Activated CD4-positive, alpha-beta T cell treated with anti-CD3 and anti-CD28 coated beads for 36 hours (primary cell): ENCODE measurements at regions not wholly inside any gene's neighbourhood (a gene's known extent, or its start where the extent isn't known, plus 50 kb on each side); places are given as distances from the start of the nearest gene placed in this dataset.

Source experiments
- ATAC-seq: fragments of 200-7000 bp; cut with Tn5 transposase; one replicate; pipeline ENCODE4 v1.10.0; 2021; ENCODE audit warnings: mild to moderate bottlenecking, moderate library complexity
- CTCF ChIA-PET: fragments of 350-600 bp; sonication (Branson Sonifier 250); formaldehyde crosslinking; loops from one replicate; lab custom pipeline; 2021; ENCODE audit warnings: antibody characterized with exemption; lab: Charles Lee
- POLR2A ChIA-PET: fragments of 350-600 bp; sonication (Branson Sonifier 250); formaldehyde crosslinking; loops from one replicate; lab custom pipeline; 2021; ENCODE audit warnings: antibody characterized with exemption, inconsistent platforms; lab: Charles Lee
- DNase-seq: peaks from one replicate; pipeline ENCODE4 v3.0.0-alpha.2; 2020
- H3K27ac Mint-ChIP-seq: one replicate; pipeline ENCODE4 v1.8.0; 2021; ENCODE audit warnings: mixed read lengths
- H3K27me3 Mint-ChIP-seq: one replicate; pipeline ENCODE4 v1.8.0; 2021; ENCODE audit warnings: mixed read lengths
- H3K36me3 Mint-ChIP-seq: one replicate; pipeline ENCODE4 v1.8.0; 2021; ENCODE audit warnings: low read depth, mixed read lengths
- H3K4me1 Mint-ChIP-seq: one replicate; pipeline ENCODE4 v1.8.0; 2021; ENCODE audit warnings: mixed read lengths
- H3K4me3 Mint-ChIP-seq: one replicate; pipeline ENCODE4 v1.8.0; 2021; ENCODE audit warnings: mild to moderate bottlenecking, moderate library complexity, mixed read lengths
- H3K9me3 Mint-ChIP-seq: one replicate; pipeline ENCODE4 v1.8.0; 2021; ENCODE audit warnings: low read depth, mixed read lengths
- intact Hi-C, 2 experiments: fragments of 100-400 bp; cut with DNase I in 1 of 2; cut with micrococcal nuclease in 1 of 2; formaldehyde crosslinking; loops; one replicate each; pipeline versions ENCODE4 v1.14.2 to v1.15.1; 2022 to 2024; cut with DNase I, micrococcal nuclease

DNA sequence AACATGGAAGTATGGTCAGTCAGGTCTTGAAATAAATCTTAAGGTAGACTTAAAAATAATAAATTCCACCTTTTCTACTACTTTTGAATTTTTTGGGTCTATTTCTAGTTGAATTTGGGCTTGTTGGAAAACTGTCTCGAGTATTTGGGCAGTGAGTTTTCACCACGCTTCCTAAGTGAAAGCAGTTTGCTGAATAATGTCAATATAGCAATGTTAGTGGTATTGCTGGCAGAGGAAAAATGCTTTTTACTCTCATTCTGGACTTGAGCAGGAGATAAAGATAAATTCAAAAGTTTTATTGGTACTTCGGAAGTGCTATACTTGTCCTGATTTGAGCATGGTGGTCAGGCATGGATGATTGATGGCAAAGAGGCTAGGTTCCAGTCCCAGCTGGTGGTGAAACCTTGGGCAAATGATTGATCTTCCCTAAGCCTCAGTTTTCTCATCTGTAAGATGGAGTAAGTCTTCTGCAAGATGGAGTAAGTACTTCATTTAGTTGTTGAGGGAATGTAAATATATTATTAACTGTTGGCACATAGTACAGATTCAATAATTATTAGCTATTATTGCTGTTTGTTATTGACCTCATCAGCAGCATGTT lies 503.5 kb upstream of the ZEB2 start:
- ATAC-seq: no peak
- Mint-ChIP-seq H3K9me3 (no peaks in the 10 kb centered on the region), H3K36me3 (no peaks in the 10 kb centered on the region), H3K4me1 (no peaks in the 10 kb centered on the region), H3K4me3 (no peak overlapping the region), H3K27ac (no peak overlapping the region), H3K27me3 (no peaks in the 10 kb centered on the region)
- POLR2A ChIA-PET: no interaction called here
- CTCF ChIA-PET: no interaction called here
- no peak for DNase-seq
- intact Hi-C loops: no loop called here

DNA sequence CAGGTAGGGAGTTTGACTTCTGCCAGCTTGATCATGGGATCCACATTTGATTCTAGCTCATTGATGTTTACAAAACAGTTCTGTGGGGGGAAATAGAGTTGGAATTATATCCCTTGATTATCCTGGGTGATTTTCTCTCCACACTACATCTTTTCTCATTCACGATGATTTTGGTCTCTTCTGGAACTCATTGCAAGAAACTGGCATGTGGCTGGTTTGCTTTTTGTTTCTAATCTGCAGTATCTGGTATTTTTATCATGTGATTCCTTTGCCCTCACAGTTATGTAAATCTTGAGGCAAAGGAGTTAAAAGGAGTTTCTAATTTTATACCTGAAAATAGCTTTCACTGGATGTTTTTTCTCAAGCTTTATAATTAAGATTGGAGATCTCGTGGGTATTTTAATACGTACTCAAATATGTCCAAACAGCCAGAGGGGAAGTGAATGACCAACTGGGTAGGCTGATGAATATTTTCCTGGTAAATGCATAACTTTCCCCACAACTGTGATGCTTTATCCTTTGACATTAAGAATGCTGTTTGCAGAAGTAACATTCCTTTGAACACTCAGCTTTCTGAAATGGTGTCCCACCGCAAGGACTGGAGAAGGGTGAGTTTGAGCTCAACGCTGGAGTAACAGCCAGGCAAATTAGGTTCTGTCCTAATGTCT lies 502.9 kb upstream of the ZEB2 start:
- no peaks in the 10 kb centered on the region for H3K4me1 Mint-ChIP-seq
- H3K4me3 Mint-ChIP-seq: no peak overlapping the region
- no peak overlapping the region for H3K27ac Mint-ChIP-seq
- DNase-seq (no peak), ATAC-seq (no peak)
- no peaks in the 10 kb centered on the region for H3K27me3 Mint-ChIP-seq
- intact Hi-C loops: no loop called here
- H3K36me3 Mint-ChIP-seq: no peaks in the 10 kb centered on the region
- H3K9me3 Mint-ChIP-seq: no peaks in the 10 kb centered on the region
- POLR2A ChIA-PET: no interaction called here
- CTCF ChIA-PET: no interaction called here

DNA sequence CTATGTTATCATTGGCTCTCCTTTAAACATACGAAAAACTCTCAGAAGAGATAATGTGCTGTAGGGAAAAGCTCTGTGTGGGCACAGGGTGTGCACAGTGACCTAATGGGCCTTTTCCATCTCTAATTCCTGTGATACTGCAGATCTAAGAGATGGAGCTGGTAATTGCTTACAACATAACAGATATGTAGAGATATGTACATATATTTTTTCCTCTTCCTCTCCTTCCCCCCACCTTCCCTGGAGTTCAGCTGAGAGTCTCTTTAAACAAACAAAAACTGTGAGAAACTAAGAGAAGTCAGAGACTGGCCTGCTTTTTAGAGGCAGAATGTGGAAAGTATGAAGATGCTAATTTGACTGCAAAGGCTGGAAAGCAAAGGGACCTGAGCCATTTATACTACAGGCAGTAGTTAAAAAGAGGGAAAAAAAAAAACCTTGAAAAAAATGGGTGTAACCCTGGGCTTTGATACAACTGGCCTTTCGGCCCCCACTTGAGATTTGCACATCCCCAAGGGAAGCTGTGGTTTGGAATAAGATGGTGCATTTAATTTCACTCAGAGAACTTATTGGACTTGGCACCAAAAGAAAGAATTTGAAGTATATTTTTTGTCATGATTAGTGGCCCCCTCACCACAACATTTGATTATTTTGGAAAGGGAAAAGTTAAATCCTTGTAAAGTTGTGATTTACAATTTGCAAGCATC lies 502.2 kb upstream of the ZEB2 start:
- intact Hi-C loops: no loop called here
- ATAC-seq: no peak
- Mint-ChIP-seq H3K36me3 (no peaks in the 10 kb centered on the region), H3K4me3 (no peak overlapping the region), H3K4me1 (no peaks in the 10 kb centered on the region), H3K27ac (no peak overlapping the region), H3K9me3 (no peaks in the 10 kb centered on the region), H3K27me3 (no peaks in the 10 kb centered on the region)
- DNase-seq: no peak
- POLR2A ChIA-PET: no interaction called here
- CTCF ChIA-PET: no interaction called here

DNA sequence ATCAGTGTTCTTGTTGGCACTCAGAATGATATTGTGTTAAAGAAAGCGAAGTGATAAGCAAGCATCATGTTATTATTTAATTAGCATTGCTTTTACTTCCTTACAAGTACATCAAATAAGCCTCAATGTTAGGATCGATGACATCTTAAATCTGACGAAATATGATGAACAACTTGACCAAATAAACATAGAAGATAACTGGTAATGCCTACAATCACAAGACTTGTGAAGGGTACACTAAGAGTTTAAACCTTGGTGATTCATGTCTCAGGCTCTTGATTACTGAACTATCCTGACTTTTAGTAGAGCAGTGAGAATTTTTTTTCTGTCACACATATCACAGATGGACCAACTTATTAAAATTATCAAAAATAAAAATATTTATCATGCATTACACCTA lies 500.8 kb upstream of the ZEB2 start:
- Mint-ChIP-seq H3K27ac (no peak overlapping the region), H3K36me3 (no peaks in the 10 kb centered on the region), H3K4me3 (no peak overlapping the region), H3K4me1 (no peaks in the 10 kb centered on the region), H3K9me3 (no peaks in the 10 kb centered on the region), H3K27me3 (no peaks in the 10 kb centered on the region)
- DNase-seq (no peak), ATAC-seq (no peak)
- intact Hi-C loops: no loop called here
- POLR2A ChIA-PET: no interaction called here
- CTCF ChIA-PET: no interaction called here

DNA sequence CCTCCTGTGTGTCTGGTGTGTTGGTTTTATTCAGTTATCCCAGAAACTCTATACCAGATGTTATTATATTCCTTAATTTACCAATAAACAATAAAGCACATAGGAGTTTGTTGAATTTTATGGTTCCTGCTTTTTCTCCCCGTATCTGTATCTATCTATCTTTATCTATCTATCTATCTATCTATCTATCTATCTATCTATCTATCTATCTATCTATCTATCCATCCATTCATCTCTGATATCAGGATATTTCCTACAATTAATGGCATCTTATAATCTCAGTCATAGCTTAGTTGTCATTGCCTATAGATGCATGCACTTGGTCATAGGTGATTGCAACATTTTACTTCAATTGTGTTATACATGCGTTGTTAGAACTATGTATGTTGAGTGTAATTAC lies 500.2 kb upstream of the ZEB2 start:
- Mint-ChIP-seq H3K4me1 (no peaks in the 10 kb centered on the region), H3K27me3 (no peaks in the 10 kb centered on the region), H3K9me3 (no peaks in the 10 kb centered on the region), H3K27ac (no peak overlapping the region), H3K36me3 (no peaks in the 10 kb centered on the region), H3K4me3 (no peak overlapping the region)
- no peak for ATAC-seq
- CTCF ChIA-PET: no interaction called here
- POLR2A ChIA-PET: no interaction called here
- DNase-seq: no peak
- intact Hi-C loops: no loop called here

DNA sequence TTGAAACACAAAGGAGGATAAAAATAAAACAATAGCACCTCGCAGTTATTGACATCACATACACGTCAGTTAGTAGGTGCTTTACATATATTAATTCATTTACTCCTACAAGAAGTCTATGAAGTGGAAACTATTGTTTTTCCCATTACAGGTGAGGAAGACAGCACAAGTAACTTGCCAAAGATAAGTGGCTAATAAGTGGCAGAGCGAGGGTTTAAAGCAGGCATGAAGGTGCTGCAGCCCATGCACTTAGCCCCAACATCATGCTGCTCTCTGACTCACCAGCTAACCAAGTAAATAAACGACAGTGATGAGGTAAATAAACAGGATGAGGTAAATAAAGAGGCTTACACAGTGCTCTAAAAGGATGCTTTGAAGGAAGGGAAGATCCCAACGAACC lies 498.6 kb upstream of the ZEB2 start:
- Mint-ChIP-seq H3K9me3 (no peaks in the 10 kb centered on the region), H3K4me1 (no peaks in the 10 kb centered on the region), H3K27ac (no peak overlapping the region), H3K27me3 (no peaks in the 10 kb centered on the region), H3K4me3 (no peak overlapping the region), H3K36me3 (no peaks in the 10 kb centered on the region)
- intact Hi-C loops: no loop called here
- no peak for DNase-seq
- no peak for ATAC-seq
- ChIA-PET POLR2A (no interaction called here), CTCF (no interaction called here)

DNA sequence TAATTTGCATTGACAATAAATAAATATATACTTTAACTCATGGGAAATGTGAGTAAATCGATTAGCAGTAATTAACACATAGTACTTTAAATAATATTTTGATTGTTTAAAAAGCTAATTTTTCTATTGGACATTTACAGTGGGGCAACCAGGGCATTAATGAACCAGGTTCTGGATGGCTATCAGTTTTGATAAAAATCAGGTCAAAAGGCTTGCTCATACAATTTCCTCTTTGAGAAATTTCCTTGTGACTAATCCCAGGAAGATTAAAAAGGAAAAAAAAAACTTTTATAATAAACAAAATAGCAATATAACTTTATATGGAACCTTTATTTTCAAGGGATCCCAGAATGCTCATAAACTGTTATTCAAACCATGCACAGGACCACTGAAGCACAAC lies 497.2 kb upstream of the ZEB2 start:
- intact Hi-C loops: no loop called here
- H3K4me1 Mint-ChIP-seq: no peaks in the 10 kb centered on the region
- no peak overlapping the region for H3K27ac Mint-ChIP-seq
- CTCF ChIA-PET: no interaction called here
- ATAC-seq: no peak
- POLR2A ChIA-PET: no interaction called here
- DNase-seq: no peak
- H3K4me3 Mint-ChIP-seq: no peak overlapping the region
- H3K36me3 Mint-ChIP-seq: no peaks in the 10 kb centered on the region
- H3K9me3 Mint-ChIP-seq: no peaks in the 10 kb centered on the region
- no peaks in the 10 kb centered on the region for H3K27me3 Mint-ChIP-seq

DNA sequence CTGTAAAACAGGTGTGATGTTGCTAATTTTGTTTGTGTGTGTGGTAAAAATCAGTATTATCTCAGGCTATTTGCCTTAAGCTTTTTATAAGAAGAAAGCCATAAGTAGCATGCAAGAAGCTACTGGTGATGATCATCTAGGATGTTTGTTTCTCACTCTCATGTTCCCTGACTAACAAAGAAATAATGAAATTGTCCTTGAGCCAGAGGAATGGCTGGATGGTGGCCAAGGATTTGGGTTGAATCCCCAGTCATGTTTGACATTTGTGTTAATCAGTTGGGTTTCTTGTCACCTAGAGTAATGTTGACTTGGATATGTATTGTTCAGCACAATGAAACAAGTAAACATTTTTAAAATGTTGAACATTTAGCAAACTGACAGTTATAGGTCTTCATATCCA lies 496.8 kb upstream of the ZEB2 start:
- no peaks in the 10 kb centered on the region for H3K4me1 Mint-ChIP-seq
- DNase-seq (no peak), ATAC-seq (no peak)
- no peaks in the 10 kb centered on the region for H3K9me3 Mint-ChIP-seq
- CTCF ChIA-PET: no interaction called here
- intact Hi-C loops: no loop called here
- no peaks in the 10 kb centered on the region for H3K36me3 Mint-ChIP-seq
- no peak overlapping the region for H3K27ac Mint-ChIP-seq
- no peaks in the 10 kb centered on the region for H3K27me3 Mint-ChIP-seq
- H3K4me3 Mint-ChIP-seq: no peak overlapping the region
- POLR2A ChIA-PET: no interaction called here

DNA sequence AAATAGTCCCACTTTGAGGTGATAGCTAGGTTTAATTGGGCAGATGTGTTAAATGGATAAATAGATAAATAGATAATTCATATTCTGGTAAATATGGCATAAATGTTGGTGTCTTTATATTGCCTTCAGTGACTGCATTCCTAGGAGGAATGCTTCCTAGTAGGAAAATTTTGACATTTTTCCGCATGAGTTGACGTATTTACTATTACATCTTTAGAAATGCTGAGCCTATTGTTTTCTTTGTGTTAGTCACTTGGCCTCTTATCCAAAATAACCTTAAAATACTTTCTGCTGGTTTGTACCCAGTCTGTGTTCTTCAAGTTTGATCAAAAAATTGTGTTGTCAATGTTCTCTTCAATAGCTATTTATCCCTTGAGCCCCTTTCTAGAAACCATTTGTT lies 495.6 kb upstream of the ZEB2 start:
- Mint-ChIP-seq H3K27me3 (no peaks in the 10 kb centered on the region), H3K36me3 (no peaks in the 10 kb centered on the region), H3K9me3 (no peaks in the 10 kb centered on the region), H3K4me1 (no peaks in the 10 kb centered on the region), H3K27ac (no peak overlapping the region), H3K4me3 (no peak overlapping the region)
- DNase-seq: no peak
- CTCF ChIA-PET: no interaction called here
- POLR2A ChIA-PET: no interaction called here
- intact Hi-C loops: no loop called here
- no peak for ATAC-seq

DNA sequence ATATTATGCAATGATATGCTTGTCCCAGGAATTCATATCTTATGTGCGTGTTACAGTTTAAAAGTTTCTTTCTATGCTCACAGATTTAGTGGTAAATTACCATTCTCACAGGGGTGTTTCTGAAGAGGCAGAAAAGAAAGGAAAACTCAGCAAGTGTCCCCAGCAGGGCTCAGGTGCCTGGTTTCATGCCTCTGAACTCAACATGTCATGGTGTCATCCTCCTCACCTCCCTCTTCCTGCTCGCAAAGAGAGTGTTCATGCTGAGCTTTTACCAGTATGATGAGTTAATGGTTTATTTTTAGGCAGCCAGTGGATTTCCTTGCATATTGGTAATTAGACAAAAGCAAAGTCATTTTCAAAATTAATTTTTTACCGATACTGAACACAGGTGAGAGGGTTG lies 492.9 kb upstream of the ZEB2 start:
- POLR2A ChIA-PET: no interaction called here
- H3K4me3 Mint-ChIP-seq: no peak overlapping the region
- CTCF ChIA-PET: no interaction called here
- intact Hi-C loops: no loop called here
- no peak for DNase-seq
- ATAC-seq: no peak
- no peaks in the 10 kb centered on the region for H3K4me1 Mint-ChIP-seq
- no peaks in the 10 kb centered on the region for H3K9me3 Mint-ChIP-seq
- no peaks in the 10 kb centered on the region for H3K27me3 Mint-ChIP-seq
- H3K27ac Mint-ChIP-seq: no peak overlapping the region
- no peaks in the 10 kb centered on the region for H3K36me3 Mint-ChIP-seq

DNA sequence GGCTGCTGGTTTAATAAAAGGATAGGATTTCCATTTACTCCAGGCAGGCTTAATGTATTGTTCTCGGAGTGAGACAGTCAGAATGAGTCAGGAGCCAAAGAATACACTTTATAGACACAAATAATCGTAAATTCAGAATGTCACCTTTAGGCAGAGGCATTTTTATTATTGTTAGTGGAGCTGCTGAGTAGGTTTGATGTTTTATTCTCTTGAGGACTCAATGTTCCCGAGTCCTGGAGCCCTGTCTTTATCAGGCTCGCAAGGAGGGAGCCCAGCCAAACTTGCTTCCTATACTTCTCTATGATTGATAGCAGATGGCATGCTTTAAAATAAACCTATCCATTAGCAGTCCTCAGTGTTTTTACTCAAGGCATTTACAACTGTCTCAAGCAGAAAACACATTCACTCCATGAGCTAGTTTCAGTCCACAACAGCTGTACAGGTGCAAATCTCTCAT lies 492.3 kb upstream of the ZEB2 start:
- ChIA-PET CTCF (no interaction called here), POLR2A (no interaction called here)
- Mint-ChIP-seq H3K36me3 (no peaks in the 10 kb centered on the region), H3K4me3 (no peak overlapping the region), H3K27me3 (no peaks in the 10 kb centered on the region), H3K9me3 (no peaks in the 10 kb centered on the region), H3K27ac (no peak overlapping the region), H3K4me1 (no peaks in the 10 kb centered on the region)
- ATAC-seq (no peak), DNase-seq (no peak)
- intact Hi-C loops: no loop called here

DNA sequence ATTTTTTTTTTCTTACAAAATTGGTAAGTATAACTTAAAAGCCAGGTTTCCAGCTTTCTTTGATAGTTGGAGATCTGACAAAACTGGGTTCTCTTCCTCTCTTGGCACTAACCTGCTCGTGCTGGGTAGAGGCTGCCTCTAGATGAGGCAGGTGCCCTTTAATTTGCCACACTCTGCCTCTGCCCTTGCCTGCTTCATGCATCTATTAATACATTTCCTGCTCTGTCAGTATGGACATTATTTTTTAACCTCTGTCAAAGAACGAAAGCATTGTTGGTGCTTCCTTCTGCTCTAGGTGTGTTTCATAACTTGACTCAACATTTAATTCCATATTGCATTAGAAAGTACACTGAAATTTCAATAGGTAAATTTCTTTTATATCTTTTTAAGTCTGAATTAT lies 490.7 kb upstream of the ZEB2 start:
- intact Hi-C loops: no loop called here
- CTCF ChIA-PET: no interaction called here
- Mint-ChIP-seq H3K9me3 (no peaks in the 10 kb centered on the region), H3K4me3 (no peak overlapping the region), H3K27me3 (no peaks in the 10 kb centered on the region), H3K27ac (no peak overlapping the region), H3K36me3 (no peaks in the 10 kb centered on the region), H3K4me1 (no peaks in the 10 kb centered on the region)
- DNase-seq (no peak), ATAC-seq (no peak)
- POLR2A ChIA-PET: no interaction called here
